GM18909 (cell line): ENCODE measurements at regions not wholly inside any gene's neighbourhood (a gene's known extent, or its start where the extent isn't known, plus 50 kb on each side); places are given as distances from the start of the nearest gene placed in this dataset.

ENCODE experiments used
- ATAC-seq: cut with Tn5 transposase; IDR thresholded peaks from one replicate; pipeline ENCODE4 v1.9.1; 2021; ENCODE audit warnings: mild to moderate bottlenecking; ENCODE audit not compliant: unreplicated experiment, poor library complexity

- ATAC-seq: no peak
Observed at GRCh38 chr16:7025616-7026190, 306.9 kb upstream of the RBFOX1 start.

GRCh38 chr16:7021653-7022275 is 310.9 kb upstream of the RBFOX1 start:
- ATAC-seq: no peak

- ATAC-seq: no peak
Observed at GRCh38 chr16:7017006-7017662, 315.5 kb upstream of the RBFOX1 start.

- no peak for ATAC-seq
Observed at GRCh38 chr16:7014756-7015155, 317.9 kb upstream of the RBFOX1 start.

GRCh38 chr16:7013990-7014389 is 318.7 kb upstream of the RBFOX1 start:
- no peak for ATAC-seq

- no peak for ATAC-seq
Observed at GRCh38 chr16:7004266-7004665, 328.4 kb upstream of the RBFOX1 start.

- ATAC-seq: no peak
Observed at GRCh38 chr16:6993544-6993943, 339.1 kb upstream of the RBFOX1 start.

- ATAC-seq: no peak
Observed at GRCh38 chr16:6988846-6989245, 343.8 kb upstream of the RBFOX1 start.

- no peak for ATAC-seq
Observed at GRCh38 chr16:6977916-6978315, 354.7 kb upstream of the RBFOX1 start.

- no peak for ATAC-seq
Observed at GRCh38 chr16:6977291-6977690, 355.4 kb upstream of the RBFOX1 start.

- no peak for ATAC-seq
Observed at GRCh38 chr16:6976716-6977115, 355.9 kb upstream of the RBFOX1 start.

GRCh38 chr16:6970171-6970857 is 362.3 kb upstream of the RBFOX1 start:
- no peak for ATAC-seq

- ATAC-seq: no peak
Observed at GRCh38 chr16:6969594-6969993, 363.1 kb upstream of the RBFOX1 start.

GRCh38 chr16:6967796-6968320 is 364.8 kb upstream of the RBFOX1 start:
- no peak for ATAC-seq

GRCh38 chr16:6966925-6967324 is 365.7 kb upstream of the RBFOX1 start:
- no peak for ATAC-seq

- ATAC-seq: no peak
Observed at GRCh38 chr16:6964679-6965078, 368.0 kb upstream of the RBFOX1 start.

- no peak for ATAC-seq
Observed at GRCh38 chr16:6961704-6962103, 370.9 kb upstream of the RBFOX1 start.

GRCh38 chr16:6958184-6958583 is 374.5 kb upstream of the RBFOX1 start:
- ATAC-seq: no peak

GRCh38 chr16:6957681-6958080 is 375.0 kb upstream of the RBFOX1 start:
- ATAC-seq: no peak

GRCh38 chr16:6956511-6956910 is 376.1 kb upstream of the RBFOX1 start:
- ATAC-seq: no peak

GRCh38 chr16:6955303-6955702 is 377.3 kb upstream of the RBFOX1 start:
- no peak for ATAC-seq
